Renal cortical epithelial cell (primary cell): ENCODE measurements at regions not wholly inside any gene's neighbourhood (a gene's known extent, or its start where the extent isn't known, plus 50 kb on each side); places are given as distances from the start of the nearest gene placed in this dataset.
"Not testable (repeated sequence)": the region's sequence is repeated elsewhere in the genome, so short reads cannot be mapped to it uniquely, and the experiment has no call there.

Experiments
- DNase-seq: peaks from one replicate; pipeline ENCODE4 v3.0.0-alpha.2; 2011; ENCODE audit warnings: low read depth

GRCh38 chr13:95388420-95389079 is 87.3 kb upstream of the ABCC4 start:
- DNase-seq: no peak

- DNase-seq: no peak
These were observed 90.1 kb upstream of the ABCC4 start for GRCh38 chr13:95391362-95391761.

- no peak for DNase-seq
These were observed 90.5 kb upstream of the ABCC4 start for GRCh38 chr13:95391785-95392184.

GRCh38 chr13:95392597-95392996 is 91.3 kb upstream of the ABCC4 start:
- DNase-seq: no peak

- DNase-seq: peak; percentile 9
These were observed 102.3 kb upstream of the ABCC4 start for GRCh38 chr13:95403349-95404140.

- DNase-seq: peak; percentile 68
These were observed 103.1 kb upstream of the ABCC4 start for GRCh38 chr13:95404141-95404882.

- DNase-seq: no peak
These were observed 104.9 kb upstream of the ABCC4 start for GRCh38 chr13:95406176-95406575.

- DNase-seq: peak; percentile 82
These were observed 110.3 kb upstream of the ABCC4 start for GRCh38 chr13:95411428-95412040.

- no peak for DNase-seq
These were observed 117.7 kb upstream of the ABCC4 start for GRCh38 chr13:95418946-95419345.

GRCh38 chr13:95420501-95420900 is 119.2 kb upstream of the ABCC4 start:
- DNase-seq: peak; percentile 45

- DNase-seq: no peak
These were observed 125.4 kb upstream of the ABCC4 start for GRCh38 chr13:95426631-95427030.

- DNase-seq: not testable (repeated sequence)
These were observed 122.0 kb upstream of the CLDN10 start for GRCh38 chr13:95430525-95430924.

GRCh38 chr13:95432141-95432540 is 120.4 kb upstream of the CLDN10 start:
- no peak for DNase-seq

GRCh38 chr13:95433537-95433936 is 119.0 kb upstream of the CLDN10 start:
- no peak for DNase-seq

GRCh38 chr13:95434111-95434510 is 118.4 kb upstream of the CLDN10 start:
- DNase-seq: peak; percentile 47

- DNase-seq: peak; percentile 9
These were observed 115.0 kb upstream of the CLDN10 start for GRCh38 chr13:95437561-95437960.

GRCh38 chr13:95438297-95438696 is 114.2 kb upstream of the CLDN10 start:
- DNase-seq: no peak

- no peak for DNase-seq
These were observed 112.0 kb upstream of the CLDN10 start for GRCh38 chr13:95440441-95441088.

- no peak for DNase-seq
These were observed 111.2 kb upstream of the CLDN10 start for GRCh38 chr13:95441326-95441725.

GRCh38 chr13:95444006-95444730 is 108.4 kb upstream of the CLDN10 start:
- DNase-seq: no peak

- no peak for DNase-seq
These were observed 107.4 kb upstream of the CLDN10 start for GRCh38 chr13:95445131-95445530.
